ENCODE measurements at regions not wholly inside any gene's neighbourhood (a gene's known extent, or its start where the extent isn't known, plus 50 kb on each side); places are given as distances from the start of the nearest gene placed in this dataset.

DNA sequence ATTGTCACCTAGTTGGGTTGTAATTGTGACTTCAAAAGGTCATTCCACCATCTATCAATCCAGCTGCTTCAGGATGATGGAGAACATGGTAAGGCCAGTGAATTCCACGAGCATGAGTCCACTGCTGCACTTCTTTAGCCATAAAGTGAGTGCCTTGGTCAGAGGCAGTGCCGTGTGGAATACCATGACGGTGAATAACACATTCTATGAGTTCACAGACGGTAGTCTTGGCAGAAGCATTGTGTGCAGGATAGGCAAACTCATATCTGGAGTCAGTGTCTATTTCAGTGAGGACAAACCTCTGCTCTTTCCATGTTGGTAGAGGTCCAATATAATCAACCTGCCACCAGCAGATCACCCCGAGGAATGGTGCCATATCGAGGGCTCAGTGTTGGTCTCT, 650.9 kb downstream of the KCNJ2 start:
- DNase-seq, result peak; percentile 83

- DNase-seq, result no peak
Observed at GRCh38 chr17:70825321-70826125, 656.2 kb downstream of the KCNJ2 start.

GRCh38 chr17:70829876-70830275, 660.5 kb downstream of the KCNJ2 start:
- DNase-seq, result peak; percentile 33

DNA sequence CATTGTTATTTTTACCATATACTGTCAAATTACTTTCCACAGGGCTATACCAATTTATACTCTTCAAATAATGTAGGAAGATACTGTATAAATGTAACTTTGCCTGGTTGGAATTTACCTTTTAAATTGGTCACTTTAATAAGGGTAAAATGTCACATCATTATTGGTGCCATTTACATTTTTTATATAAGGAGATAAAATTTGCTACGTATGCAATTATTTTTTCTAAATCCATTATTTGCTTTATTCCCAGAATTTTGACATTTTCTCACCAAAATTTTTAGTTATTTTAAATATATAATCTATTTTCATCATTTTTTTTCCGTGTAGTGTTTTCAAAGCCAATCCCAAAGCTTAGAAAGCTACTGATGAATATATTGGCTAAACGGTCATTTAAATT, 664.7 kb downstream of the KCNJ2 start:
- DNase-seq, result no peak

DNA sequence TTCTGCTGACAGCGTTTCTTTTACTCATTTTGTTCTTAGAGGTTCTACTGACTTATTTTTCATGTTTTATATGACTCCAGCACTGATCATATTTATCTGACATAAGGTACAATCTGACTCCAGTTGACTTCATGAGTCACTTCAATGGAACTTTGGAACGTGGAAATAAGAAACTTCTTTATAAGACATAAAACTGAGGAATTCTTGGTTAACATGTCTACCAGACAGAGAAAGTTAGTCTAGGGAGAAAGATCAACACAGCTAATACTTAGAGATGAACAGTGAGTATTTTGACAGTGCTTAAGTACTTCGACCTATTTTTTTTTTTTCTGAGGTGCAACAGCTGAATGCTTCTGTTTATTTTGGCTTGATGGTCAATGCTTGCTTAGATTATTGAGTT, 679.5 kb downstream of the KCNJ2 start:
- peak; percentile 75 for DNase-seq

DNA sequence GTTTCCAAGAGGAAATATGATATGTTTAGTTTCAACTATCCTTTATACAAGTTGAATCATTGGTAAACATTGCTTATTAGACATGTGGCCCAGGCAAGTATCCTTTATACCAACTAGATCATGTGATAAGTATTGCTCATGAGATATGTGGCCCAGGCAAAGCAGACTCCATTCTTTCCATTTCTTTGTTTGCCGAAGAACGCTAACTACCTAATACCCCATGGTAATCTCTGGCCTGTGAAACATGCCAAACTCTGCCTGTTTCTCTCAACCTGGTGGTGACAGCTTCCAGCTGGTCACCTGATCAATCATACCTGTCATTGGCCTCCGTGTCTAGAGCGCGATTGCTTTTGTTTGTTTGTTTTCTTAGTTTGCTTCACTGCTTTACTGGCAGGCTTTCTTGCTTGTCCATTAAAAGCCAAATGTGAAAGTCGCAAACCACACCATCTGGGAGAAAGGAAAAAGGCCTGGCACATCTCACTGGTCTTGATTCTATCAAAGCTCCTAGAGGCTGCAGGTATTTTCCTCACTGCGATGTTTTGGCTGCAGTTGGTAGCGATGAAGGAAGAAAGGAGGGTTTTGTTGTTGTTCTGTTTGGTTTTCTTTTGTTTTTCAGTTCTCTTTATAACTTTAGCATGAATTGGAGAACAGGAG, 686.2 kb downstream of the KCNJ2 start:
- DNase-seq, result peak; percentile 11

DNA sequence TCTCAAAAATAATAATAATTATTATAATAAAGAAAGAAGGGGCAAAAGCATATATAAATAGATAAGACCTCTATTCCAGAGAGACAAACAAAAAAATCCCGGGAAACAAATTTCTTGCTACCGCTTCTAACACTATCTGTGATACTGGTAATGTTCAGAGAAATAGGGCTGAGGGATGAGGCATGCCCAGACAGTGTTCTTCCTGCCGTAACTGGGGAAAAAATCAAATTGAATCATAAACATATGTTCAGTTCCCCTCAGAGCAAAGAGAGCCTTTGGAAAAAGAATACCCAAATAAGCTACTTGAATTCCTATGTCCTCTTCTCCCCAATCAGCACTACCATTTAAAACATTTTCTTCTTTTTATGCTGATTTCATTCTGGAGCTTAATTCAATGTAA, 688.0 kb downstream of the KCNJ2 start:
- no peak for DNase-seq

GRCh38 chr17:70859829-70860228, 690.5 kb downstream of the KCNJ2 start:
- no peak for DNase-seq

GRCh38 chr17:70862295-70862694, 693.0 kb downstream of the KCNJ2 start:
- no peak for DNase-seq

DNA sequence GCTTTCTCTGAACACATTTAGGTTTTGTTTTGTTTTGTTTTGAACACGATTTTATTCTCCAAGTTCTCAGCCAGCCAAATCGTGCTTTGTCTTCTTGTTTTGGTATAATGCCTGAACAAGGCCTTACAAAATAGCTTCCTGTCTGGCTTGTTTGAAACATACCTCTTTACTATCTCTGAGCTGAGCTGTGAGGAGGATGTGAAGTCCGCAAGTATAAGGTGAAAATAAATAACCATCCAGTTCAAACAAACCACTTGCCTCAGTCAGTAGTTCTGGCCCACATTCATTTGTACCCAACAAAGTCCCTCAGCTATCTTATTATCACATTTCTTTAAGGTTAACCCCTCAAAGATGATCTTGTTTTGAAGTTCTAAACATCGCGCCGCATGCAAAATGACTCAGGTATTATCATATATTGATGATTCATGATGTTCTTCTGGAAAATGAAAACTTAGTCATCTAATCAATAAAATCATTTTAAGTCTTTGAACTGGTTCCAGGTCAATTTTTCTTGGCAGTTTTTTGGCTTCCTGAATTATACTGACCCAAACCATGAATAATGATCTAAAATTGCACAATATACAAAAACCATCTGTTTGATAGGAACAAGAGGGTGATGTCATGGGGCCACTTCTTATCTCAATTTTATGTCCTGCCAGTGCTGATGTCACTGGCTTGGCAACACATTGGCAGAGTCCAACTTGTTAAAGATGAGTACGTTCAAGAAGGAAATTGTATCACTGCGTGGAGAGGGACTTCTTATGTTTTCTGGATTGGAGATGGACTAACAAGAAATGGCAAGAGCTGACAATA, 694.3 kb downstream of the KCNJ2 start:
- DNase-seq, result no peak

DNA sequence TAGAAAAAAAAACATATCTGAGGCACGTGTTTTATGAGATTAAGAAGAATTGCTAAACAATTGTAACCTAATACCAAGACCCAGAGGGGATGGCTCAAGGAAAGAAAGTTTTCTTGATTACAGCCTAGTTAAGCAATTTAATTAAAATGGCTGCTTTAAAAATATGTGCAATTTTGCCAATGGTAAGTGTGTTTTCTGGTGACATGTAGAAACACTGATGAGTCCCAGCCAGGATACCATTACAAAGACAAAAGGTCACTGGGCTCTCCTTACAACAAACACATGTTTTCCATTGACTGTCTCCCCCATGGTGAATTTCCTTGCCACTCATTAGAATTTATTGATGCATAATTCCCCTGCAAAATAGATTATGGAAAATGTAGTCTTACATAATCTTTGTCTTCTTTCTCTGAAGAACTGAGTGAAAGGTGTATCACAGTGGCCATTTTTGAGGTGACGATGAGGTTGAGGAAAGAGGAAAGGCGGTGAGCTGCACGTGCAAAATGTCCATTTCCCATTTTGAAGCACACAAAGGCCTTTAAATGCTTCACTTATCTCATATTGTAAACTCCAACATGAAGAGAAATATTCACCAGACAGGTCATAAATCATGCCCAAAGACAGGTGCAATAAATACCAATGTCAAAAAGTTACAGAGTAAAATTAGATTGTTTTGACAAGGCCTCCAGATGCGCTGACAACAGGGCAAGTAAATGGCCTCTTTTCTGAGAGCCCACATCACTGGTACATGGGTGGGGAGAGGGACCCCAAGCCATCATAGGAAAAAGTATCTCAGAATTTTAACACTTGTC, 696.9 kb downstream of the KCNJ2 start:
- no peak for DNase-seq

DNA sequence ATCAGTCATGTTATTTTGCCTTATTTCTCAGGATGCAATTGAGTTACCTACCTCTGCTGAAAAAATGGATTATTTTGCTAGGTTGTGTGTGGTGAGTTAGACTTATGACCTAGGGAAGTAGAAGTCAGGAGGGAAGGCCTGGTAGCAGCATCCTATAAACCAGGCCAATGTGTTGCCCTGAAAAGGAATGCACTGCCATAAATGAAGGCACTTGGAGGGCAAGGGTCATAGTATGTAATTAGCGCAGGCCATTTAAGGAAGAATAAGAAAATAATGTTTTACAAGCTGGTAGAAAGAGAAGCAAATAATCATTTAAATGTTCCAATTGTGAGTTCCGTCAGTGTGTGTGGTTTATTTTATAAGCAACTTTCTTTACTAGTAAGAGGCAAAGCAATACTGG, 698.8 kb downstream of the KCNJ2 start:
- no peak for DNase-seq

DNA sequence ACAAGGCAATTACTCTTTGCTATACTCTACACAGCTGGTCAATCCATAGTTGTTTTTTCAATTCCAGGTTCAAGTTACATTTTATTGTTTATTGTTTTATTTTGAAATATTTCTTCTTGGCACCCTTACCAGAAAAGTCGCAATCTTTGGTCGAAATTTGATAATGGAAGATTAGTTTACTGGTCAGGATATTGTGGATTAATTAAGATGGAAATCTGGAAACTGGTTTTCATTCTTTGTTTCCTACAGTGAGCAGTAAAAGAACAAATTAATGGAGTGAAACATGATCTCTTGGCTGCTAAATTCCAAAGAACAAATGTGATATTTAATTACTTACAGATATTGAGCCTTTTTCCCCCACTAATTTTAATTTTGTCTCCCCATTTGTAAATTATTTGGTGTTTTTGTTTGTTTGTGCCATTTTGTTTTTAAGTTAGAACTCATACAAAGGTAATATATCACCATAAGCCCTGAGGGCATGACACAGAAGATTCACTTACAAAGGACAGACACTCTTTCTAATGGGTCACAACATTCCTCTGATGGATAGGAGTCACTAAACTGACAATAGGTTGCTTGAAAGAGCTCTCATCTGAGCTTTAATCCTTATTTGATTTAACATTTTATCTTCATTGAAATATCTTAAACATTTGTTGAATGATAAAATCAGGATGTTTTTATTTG, 700.2 kb downstream of the KCNJ2 start:
- DNase-seq, result no peak

- no peak for DNase-seq
Observed at GRCh38 chr17:70871180-70871818, 702.0 kb downstream of the KCNJ2 start.

- no peak for DNase-seq
Observed at GRCh38 chr17:70872103-70872502, 702.8 kb downstream of the KCNJ2 start.

DNA sequence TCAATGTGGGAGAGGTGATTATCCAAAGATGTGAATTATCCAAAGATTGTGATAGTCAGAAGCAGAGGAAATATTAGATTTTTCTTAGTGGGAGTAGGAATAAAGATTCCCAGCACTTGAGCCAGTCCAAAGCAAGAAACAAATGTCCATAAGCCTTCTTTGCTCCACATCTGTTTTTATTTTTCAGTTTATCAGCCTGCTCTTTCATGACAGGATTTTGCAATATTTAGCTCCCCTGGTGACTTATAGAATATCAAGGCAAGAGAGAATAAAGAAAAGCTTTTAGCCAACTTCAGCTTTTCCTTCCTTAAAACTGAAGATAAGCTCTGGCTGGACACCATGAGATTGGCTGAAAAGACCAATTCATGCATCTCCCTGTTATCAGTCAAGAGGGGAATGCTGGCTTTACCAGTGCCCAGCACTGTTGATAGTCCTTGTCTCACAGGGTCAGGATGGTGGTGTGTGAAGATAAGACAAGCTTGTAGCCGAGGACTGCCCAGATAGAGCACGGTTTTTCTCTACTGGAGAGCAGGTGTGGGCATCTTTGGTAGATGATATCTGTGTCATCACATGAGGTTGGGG, 706.5 kb downstream of the KCNJ2 start:
- DNase-seq, result no peak

DNA sequence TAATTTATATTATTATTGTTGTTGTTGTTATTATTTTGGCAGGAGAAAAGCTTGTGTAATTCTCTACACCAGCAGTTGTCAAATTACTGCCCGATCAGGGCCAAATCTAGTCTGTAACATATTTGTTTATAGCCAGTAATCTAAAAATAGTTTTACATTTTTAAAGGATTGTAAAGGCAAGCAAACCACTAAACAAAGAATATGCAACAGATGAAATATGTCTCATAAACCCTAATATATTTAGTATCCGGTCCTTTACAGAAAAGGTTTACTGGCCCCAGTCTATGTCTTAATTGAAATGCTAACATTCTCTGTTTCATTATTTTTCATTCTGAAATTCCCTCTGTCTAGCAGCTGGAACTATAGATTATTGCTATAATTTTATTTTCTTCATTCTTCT, 709.5 kb downstream of the KCNJ2 start:
- DNase-seq, result no peak

GRCh38 chr17:70879401-70879800, 710.1 kb downstream of the KCNJ2 start:
- no peak for DNase-seq

DNA sequence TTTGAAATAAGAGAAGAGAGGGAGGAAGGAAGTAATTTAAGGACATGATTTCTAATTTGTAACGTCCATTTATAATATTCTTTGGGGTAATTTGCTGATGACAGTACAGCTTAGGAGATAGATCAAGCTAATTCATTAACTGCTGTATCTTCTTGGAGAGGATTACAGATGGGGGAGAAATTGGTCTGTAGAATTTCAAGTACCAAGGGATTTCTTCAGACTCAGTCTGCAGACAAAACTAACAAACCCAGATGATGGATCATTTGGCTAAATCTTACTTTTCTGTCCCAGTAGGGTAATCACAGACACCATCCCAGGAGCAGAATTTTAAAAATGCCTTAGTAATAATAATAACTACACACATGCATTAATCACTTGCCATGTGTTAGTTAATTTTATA, 711.8 kb downstream of the KCNJ2 start:
- DNase-seq, result no peak

DNA sequence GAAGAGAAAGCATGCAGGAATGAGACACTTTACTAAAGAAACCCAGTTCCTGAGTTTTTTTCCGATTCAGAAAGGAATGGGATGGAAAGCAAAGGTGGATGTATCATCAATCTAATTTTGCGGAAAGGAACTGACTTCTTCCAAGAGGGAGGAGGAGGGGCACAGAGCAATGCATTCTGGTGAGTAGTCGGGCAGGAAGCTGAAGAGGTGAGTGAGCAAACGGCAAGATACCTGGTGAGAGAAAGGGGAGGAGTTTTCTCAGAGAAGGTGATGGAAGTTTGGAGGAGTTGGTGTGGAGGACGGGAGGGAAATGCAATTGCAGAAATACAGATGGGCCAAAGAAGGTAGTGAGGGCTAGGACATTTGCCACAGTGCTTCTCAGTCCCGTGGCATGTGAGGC, 713.2 kb downstream of the KCNJ2 start:
- DNase-seq, result no peak

- DNase-seq, result no peak
Observed at GRCh38 chr17:70886648-70887047, 717.3 kb downstream of the KCNJ2 start.

Data from EL (cell line).